ENCODE measurements at regions not wholly inside any gene's neighbourhood (a gene's known extent, or its start where the extent isn't known, plus 50 kb on each side); places are given as distances from the start of the nearest gene placed in this dataset.

DNA sequence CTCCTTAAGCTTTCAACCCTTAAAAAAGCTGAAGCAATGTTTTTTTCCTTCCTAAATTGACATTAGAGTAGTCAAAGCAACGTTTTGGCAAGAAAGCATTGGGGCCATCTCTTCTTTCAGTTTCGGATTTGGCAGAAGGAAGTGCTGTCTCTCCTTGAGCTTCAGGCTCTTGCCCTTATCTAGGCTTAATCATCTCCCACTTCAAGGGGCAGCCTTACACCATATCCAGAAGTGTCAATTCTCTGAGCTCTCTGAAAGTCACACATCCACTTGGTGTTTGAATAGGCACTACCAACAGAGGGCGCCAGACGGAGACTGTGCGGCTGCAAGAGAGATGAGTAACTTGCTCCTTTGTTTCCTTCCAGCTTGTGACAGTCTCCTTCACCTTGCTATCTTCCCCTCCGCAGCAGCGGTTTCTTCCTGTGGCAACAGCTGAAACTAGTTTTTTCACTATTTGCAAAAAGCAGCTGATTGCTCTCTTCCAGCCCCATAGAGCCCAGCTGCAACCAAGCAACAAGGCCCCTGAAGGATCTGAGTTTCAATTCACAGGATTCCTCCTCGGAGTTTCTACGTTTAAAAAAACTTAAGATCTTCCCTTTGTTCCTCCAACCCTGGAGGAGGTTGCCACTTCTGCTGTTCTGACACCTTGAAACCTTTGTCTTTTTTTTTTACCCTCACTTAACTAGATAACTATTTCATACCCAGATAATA, 147.0 kb upstream of the SLCO3A1 start:
- DNase-seq (ENCODE audit: low read depth in 4 of 4, low spot score in 3 of 4) = peak; percentile 25 to 44 (median 32)

DNA sequence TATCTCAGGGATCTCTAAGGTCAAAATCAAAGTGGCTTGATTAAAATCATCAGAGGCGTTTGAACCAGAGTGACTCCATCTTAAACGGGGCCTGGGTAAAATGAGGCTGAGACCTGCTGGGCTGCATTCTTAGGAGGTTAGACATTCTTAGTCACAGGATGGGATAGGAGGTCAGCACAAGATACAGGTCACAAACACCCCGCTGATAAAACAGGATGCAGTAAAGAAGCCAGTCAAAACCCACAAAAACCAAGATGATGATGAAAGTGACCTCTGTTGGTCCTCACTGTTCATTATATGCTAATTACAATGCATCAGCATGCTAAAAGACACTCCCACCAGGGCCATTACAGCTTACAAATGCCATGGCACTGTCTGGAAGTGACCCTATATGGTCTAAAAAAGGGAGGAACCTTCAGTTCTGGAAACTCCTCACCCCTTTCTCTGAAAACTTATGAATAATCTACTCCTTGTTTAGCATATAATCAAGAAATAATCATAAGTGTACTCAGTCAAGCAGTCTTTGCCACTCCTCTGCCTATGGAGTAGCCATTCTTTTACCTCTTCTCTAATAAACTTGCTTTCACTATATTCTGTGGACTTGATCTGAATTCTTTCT, 143.3 kb upstream of the SLCO3A1 start:
- DNase-seq (ENCODE audit: low read depth in 4 of 4, low spot score in 3 of 4) = no peak

DNA sequence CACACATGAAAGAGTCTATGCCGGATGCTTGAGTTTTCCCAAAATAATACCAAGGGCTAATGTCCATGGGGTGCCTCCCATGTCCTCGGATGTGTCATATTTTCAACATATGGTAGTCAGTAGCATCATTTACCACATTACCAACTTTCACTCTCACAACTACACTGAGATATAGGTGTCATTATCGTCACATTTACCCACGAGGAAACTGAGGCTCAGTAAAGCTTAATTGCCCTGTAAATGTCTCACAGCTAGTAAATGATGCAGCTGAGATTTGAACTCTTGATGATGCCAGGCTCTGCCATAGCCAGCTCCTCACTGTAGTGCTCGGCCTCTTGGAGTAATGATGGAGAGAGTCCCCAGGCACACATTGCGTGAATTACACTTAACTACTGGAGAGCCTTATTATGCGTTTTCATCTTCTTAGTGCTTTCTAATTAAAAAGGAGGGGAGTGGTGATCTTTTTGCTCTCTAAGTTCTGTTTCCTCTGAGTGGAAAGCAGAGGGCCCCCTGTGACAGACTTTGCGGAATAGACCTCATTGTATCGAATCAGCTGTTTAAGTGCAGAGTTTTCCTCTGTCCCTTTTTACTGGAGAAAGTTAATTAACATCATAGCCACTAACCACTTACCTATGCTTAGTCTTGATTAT, 142.0 kb upstream of the SLCO3A1 start:
- no peak for DNase-seq (ENCODE audit: low read depth in 4 of 4, low spot score in 3 of 4)

DNA sequence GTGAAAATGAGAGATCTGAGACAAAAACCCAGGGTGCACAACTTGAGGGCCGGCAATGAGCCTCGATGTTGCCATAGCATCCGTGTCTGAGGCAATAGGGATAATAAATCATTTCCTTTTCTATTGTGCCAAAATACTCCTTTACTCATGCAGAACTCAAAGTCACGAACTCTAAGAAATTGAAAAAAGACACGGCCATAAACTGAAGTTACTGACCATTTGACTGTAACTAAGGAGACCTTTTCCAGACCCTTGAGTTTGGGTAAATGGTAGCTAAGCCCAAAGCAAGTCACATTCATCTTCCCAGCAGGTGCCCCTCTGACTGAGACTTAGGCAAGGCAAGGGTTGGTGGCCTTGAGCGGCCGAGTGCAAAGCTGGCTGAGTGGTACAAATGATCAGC, 141.2 kb upstream of the SLCO3A1 start:
- DNase-seq (ENCODE audit: low read depth in 4 of 4, low spot score in 3 of 4) = no peak

DNA sequence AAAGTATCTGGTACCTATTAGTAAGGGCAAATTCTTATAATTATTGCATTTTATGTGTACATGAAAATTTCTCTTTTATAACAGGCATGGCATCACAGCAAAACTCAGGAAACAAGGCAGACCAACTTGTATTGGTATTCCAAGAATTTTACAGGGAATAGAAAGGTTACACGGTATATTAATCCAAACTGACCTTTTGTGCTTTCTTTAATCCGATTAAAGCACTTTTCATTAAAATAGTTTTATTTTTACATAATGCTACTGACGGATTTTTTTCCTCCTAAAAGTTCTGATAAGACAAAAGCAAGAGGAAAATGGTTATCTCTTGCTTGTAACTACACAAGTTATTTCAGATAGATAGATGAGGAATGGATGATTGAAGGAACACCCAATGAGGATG, 137.0 kb upstream of the SLCO3A1 start:
- DNase-seq (ENCODE audit: low read depth in 4 of 4, low spot score in 3 of 4) = no peak

DNA sequence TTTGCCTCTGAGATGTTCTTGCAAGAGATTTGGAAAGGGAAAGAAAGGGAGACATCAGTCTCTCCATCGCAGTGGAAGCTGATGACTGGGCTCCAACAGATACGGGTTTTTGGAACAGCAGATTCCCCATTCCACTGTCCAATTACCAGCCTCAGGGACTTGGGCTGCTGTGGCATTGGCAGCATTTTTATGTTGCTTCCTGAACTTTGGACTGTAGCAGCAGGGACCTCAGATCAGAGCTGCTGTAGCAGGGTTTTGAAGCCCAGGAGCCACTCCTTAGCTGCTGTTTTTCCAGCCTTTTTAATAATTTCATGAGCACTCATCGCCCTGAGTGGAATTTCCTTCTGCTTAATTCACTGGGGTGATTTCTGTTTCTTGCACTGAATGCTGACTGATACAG, 135.7 kb upstream of the SLCO3A1 start:
- DNase-seq (ENCODE audit: low read depth in 4 of 4, low spot score in 3 of 4) = no peak

DNA sequence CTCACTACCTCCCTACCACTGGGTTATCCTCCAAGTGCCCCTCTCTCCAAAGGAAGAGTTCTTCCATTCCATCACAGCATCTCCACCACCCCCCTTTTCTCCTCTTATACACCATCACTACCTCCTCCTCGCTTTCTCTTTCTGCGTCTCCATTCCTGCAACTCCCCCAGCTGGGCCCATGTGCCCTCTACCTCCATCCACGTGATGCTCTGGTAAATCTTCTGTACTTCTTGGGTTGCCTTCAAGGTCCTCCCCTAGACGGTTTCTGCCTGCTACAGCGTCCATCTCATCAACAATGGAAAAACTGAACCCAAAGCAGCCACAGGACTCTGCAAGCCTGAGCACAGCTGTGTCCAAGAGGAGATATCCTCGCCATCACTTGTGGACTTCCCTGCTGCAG, 129.5 kb upstream of the SLCO3A1 start:
- DNase-seq (ENCODE audit: low read depth in 4 of 4, low spot score in 3 of 4) = no peak

DNA sequence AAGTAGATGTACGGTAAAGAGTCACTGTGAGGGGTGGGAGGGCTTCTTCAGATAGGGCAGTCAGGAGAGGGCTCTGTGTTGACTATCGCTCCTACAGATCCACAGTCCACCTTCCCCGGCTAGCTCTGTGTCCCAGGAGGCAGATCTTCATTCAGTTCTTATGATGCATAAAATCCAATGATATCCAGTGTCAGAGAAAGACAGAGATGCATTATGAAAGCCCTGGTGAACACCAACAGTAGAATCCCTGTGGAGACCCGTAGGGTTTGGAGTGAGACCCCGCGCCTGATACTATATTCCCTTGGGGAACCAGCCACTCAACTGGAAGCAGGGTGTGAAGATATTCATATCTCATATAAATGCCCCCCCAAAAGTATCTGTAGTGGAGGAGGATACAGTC, 119.8 kb upstream of the SLCO3A1 start:
- DNase-seq (ENCODE audit: low read depth in 4 of 4, low spot score in 3 of 4) = no peak

DNA sequence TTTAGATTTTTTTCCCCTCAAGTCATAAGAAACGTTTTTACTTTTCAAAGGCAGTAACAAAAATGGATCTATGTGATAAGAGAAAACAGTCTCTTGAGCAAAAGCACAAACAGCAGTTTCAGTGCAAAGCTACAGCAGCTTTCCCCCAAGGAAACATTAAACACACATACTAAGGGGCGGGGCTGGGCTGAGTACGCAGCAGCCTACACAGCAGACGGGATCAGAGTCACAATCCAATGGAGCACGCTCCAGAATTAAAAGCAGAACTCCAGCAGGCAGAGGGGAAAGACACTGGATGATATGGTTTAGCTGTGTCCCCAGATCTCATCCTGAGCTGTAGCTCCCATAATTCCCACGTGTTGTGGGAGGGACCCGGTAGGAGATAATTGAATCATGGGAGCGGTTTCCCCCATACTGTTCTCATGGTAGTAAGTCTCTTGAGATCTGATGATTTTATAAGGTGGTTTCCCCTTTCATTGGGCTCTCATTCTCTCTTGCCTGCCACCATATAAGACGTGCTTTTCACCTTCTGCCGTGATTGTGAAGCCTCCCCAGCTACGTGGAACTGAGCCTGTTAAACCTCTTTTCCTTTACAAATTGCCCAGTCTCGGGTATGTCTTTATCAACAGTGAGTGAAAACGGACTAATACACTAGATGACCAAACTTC, 116.2 kb upstream of the SLCO3A1 start:
- DNase-seq (ENCODE audit: low read depth in 4 of 4, low spot score in 3 of 4) = no peak

DNA sequence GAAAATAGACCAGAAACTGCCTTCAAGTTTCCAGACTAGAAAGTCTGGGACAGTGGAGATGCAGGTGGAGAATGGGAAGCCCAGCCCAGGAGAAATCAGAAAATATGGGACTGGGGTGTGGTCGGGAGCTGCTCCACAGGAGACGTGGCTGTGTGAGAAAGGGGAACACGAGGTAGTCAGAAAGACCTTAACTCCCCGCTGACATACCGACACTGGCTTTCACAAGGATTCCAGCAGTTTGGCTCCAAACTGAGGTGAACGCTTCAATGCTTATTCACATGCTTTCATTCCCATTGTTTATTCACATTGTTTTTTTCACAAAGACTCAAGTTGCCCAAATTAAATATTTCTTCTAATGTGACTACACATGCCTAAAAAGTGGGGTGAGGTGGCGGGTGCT, 111.5 kb upstream of the SLCO3A1 start:
- DNase-seq (ENCODE audit: low read depth in 4 of 4, low spot score in 3 of 4) = no peak

DNA sequence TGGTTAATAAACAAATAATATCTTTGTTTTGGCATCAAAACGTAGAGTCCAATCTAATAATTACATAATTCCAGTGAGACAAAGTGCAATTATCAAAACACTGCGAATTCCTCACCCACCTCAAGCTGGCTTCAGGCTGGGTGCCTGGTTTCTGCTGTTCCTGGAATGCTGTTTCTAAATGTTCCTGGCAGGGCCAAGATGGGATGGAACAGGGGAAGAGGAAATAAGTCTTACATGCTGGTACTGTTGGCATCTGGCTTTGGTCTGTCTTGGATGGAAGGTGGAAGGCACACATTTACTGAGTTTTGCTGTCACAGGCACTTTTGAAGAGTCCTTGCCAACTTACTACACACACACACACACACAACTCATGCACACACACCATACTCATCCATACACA, 101.9 kb upstream of the SLCO3A1 start:
- no peak for DNase-seq (ENCODE audit: low read depth in 4 of 4, low spot score in 3 of 4)

DNA sequence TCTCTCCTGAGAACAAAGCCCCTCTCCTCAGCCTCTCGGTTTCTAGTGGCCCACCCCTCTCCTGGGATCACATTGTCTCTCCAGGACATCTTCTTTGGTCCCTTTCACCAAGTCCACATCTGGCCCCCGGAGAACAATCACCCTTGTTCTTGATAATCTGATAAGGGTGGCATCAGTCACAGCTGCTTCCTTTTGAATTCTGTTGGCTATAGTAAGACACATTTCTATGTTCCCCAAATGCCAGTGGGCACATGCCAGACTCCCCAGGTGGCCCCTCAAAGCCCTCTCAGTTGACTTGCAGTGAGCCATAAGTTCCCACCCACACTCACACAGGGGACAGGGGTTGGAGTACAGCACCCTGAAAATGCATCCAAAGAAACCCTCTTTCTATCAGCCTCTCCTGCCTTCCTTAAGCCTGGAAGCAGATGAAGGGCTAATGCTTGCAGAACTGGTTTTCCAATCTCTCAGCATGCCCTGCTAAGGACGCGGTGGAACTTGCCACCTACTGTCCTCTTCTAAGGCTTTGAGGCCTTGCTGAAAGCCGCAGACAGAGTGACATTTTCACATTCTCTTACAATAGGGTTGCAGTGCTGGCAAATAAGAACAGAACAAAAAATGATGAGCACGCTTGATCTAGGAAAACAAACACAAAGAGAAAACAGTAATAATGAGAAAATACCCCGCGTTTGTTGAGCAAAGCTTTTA, 101.3 kb upstream of the SLCO3A1 start:
- no peak for DNase-seq (ENCODE audit: low read depth in 4 of 4, low spot score in 3 of 4)

DNA sequence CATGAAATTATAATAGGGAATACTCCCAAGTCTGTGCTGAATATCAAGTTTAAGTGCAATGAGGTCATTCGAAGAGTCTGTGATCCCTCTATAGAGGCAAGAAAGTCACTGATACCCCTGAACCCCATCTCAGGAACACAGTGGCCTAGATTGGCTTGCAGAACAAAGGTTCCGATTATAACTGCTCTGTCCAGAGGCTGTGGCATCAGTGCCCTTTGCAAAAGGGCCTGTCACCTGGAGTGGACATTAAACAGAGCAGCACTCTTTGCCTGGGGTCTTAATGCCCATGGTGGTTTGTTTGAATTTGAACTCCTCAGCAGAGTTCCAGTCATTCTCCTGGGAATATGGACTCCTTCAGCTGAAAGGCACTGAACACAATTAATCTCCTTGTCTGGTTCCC, 93.9 kb upstream of the SLCO3A1 start:
- DNase-seq (ENCODE audit: low read depth in 4 of 4, low spot score in 3 of 4) = no peak

DNA sequence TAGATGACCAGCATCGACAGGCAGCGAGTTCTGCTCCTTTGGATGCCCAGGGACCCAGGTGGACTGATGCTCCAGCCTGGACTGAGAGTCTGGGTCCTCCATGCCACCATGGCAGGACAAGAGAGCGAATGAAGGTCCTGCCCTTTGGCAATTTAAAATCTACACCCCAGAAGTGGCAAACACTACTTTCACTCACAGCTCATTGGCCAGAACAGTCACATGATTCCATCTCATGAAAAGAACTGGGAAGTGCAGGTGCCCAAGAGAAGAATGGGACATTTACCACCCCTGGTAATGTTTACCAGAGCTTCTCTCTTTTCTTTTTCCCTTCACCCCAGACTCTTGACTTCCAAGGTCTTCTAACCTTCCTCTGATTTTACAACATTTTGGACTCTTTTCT, 87.8 kb upstream of the SLCO3A1 start:
- DNase-seq (ENCODE audit: low read depth in 4 of 4, low spot score in 3 of 4) = no peak

DNA sequence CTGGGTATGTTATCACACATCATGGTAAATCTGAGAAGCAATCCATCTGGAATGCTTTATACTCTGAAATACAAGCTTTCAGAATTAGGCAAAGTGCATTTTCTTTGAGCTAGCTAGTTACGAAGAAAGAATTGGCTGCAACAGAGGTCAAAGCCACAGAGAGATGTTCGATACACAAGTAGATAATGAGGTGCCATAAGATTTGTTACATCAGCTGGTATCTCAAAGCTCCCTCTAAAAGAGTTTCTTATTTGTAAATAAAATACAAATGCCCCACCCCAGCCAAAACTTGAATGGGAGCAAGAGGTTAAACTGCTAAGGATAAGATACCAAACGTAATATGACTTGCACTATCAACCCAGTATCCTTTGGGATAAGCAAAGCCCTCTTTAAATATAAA, 84.0 kb upstream of the SLCO3A1 start:
- DNase-seq (ENCODE audit: low read depth in 4 of 4, low spot score in 3 of 4) = no peak

DNA sequence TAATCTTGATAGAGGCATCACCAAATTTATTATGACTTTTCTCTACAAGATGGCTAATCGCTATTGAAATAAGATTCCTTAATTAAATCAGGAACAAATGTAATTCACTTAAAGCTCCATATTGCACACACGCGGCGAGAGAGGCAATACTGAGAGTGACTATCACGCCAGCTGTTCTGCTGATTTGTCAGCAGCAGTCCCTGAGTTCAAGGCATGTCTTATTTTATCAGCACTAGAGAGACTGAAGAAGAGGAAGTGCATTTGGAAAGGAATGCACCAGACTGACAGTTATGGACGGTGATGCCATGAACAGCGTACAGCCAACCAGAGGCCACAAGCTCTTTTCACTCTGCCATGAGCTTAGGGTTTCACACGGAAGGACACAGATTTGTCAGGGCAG, 83.6 kb upstream of the SLCO3A1 start:
- DNase-seq (ENCODE audit: low read depth in 4 of 4, low spot score in 3 of 4) = no peak

DNA sequence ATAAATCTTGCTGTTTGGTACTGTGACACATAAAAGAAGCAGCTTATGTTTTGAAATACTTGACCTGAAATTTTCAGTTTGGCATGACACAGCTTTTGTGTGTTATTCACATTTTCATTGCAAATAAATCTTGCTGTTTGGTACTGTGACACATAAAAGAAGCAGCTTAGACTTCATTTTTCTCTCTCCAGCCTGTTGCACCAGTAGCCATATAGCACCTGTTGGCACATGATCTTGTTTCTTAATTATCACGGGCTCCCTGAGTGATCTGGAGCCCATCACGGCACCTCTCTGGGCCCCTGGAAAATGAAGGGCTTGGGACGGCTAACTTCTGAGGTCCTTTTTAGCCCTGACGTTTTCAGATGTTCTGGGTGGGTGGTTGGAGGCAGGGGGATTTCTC, 77.4 kb upstream of the SLCO3A1 start:
- DNase-seq (ENCODE audit: low read depth in 4 of 4, low spot score in 3 of 4) = no peak

DNA sequence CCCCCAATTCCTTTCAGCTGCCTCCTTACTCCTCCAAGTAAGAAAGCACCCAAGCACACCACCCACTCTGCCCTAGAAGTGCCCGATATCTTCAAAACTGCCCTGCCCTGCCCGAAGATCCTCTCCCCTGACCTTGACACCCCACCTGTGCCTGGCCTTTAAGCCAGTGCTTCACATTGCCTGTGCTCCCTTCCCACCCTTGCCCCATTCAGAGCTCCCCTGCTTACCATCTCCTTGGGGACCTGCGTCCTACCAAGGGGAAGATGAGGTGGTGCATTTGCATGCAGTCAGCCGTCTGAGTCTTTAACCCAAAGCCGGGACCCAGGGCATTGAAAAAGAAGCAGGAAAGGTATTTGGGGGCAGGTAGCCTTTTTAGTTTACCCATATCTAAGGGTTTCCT, 73.5 kb upstream of the SLCO3A1 start:
- DNase-seq (ENCODE audit: low read depth in 4 of 4, low spot score in 3 of 4) = no peak

DNA sequence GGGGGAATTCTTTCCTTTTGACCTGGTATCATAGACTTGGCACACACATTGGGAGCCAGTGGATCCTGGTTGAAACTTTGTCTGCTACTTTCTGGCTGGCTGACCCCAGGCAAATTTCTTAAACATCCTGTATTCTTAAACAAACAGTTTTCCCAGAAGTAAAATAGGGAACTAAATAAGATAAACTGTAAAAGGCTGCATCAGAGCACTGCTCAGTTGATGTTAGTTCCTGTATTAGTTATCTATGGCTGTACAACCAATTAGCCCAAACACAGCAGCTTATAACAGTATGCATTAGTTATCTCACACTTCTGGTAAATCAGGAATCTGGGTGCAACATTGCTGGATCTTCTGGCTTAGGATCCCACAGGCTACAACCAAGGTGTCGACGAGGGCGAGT, 73.1 kb upstream of the SLCO3A1 start:
- no peak for DNase-seq (ENCODE audit: low read depth in 4 of 4, low spot score in 3 of 4)

DNA sequence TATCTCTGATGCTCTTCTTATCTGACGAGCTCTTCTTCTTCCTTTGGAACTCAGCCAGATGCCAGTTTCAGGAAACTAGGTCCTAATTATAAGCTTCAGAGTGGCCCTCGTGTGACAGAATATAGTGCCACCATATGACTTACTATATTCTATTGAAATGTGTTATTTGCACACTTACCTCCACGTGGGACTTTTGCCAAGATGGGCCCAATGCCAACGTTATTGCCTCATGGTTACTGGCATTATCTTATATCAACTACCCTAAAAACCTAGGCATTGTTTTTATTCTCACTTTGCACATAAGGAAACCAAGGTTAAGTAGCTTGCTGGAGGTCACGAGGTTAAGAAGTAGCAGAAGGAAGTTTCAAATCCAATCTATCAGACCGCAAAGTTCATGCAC, 71.3 kb upstream of the SLCO3A1 start:
- DNase-seq (ENCODE audit: low read depth in 4 of 4, low spot score in 3 of 4) = no peak

DNA sequence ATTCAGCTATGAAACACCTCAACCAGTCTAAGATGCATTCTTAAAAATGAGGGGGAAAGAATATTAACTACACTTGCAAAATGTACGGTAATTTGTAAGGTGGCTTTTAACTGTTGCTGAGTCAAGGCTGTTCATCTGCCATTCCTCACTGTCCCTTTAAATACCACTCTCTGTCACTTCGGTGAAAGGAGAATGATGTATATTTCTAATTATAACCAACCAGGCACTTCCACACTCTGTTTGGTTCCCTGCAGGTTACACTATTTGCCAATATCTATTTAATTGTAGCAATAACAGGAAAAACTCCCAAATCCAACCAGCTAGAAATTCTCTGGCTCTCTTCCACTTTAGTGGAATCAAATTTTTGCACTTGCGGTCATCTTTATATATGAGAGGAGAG, 70.5 kb upstream of the SLCO3A1 start:
- DNase-seq (ENCODE audit: low read depth in 4 of 4, low spot score in 3 of 4) = no peak

All from right renal pelvis (tissue), 4 donors.